ENCODE measurements at regions not wholly inside any gene's neighbourhood (a gene's known extent, or its start where the extent isn't known, plus 50 kb on each side); places are given as distances from the start of the nearest gene placed in this dataset.

DNA sequence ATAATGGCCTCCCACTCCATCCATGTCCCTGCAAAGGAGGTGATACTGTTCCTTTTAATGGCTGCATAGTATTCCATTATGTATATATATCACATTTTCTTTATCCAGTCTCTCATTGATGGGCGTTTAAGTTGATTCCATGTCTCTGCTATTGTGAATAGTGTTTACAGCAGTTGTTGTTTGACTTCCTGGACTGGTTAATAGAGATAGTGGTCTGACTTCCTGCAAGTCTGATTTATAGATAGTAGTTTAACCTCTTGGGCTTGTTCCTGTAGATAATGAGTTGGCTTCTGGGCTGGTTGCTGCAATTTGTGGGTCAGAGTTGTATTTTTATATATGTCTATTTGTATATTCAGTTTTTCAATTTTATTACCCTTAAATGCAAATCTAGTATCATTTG, 145.4 kb downstream of the ARL6IP6 start:
- no peak for TF ChIP-seq CTCF (IDR thresholded peaks at IDR 0.05; ENCODE audit: poor library complexity)
- no peak for TF ChIP-seq EZH2phosphoT487 (IDR thresholded peaks at IDR 0.05; ENCODE audit: low read depth, severe bottlenecking, unreplicated experiment)
